HT-29 (cell line): ENCODE measurements at regions not wholly inside any gene's neighbourhood (a gene's known extent, or its start where the extent isn't known, plus 50 kb on each side); places are given as distances from the start of the nearest gene placed in this dataset.
"Not testable (repeated sequence)": the region's sequence is repeated elsewhere in the genome, so short reads cannot be mapped to it uniquely, and the experiment has no call there.

Source experiments
- DNase-seq: peaks from one replicate; pipeline ENCODE4 v3.0.0-alpha.2; 2015; ENCODE audit warnings: low spot score

GRCh38 chr16:16877061-16877460 is 498.1 kb downstream of the NPIPA7 start:
- no peak for DNase-seq

GRCh38 chr16:16879567-16880251 is 500.8 kb downstream of the NPIPA7 start:
- DNase-seq = no peak

GRCh38 chr16:16881814-16882213 is 502.9 kb downstream of the NPIPA7 start:
- DNase-seq = no peak

GRCh38 chr16:16882766-16883165 is 503.8 kb downstream of the NPIPA7 start:
- no peak for DNase-seq

- no peak for DNase-seq
Observed at GRCh38 chr16:16884451-16884850, 505.5 kb downstream of the NPIPA7 start.

GRCh38 chr16:16887193-16887592 is 508.3 kb downstream of the NPIPA7 start:
- DNase-seq = no peak

- DNase-seq = no peak
Observed at GRCh38 chr16:16890964-16891363, 512.0 kb downstream of the NPIPA7 start.

GRCh38 chr16:16904601-16905000 is 525.7 kb downstream of the NPIPA7 start:
- DNase-seq = no peak

- no peak for DNase-seq
Observed at GRCh38 chr16:16905850-16906249, 526.9 kb downstream of the NPIPA7 start.

GRCh38 chr16:16907089-16907488 is 528.1 kb downstream of the NPIPA7 start:
- DNase-seq = no peak

GRCh38 chr16:16908077-16908476 is 529.1 kb downstream of the NPIPA7 start:
- DNase-seq = no peak

GRCh38 chr16:16909126-16909525 is 530.2 kb downstream of the NPIPA7 start:
- DNase-seq = no peak

GRCh38 chr16:16910666-16911065 is 531.7 kb downstream of the NPIPA7 start:
- DNase-seq = no peak

GRCh38 chr16:16915771-16916170 is 536.8 kb downstream of the NPIPA7 start:
- DNase-seq = no peak

- no peak for DNase-seq
Observed at GRCh38 chr16:16917191-16917785, 538.3 kb downstream of the NPIPA7 start.

- DNase-seq = no peak
Observed at GRCh38 chr16:16923479-16923878, 544.5 kb downstream of the NPIPA7 start.

GRCh38 chr16:16924613-16925012 is 545.7 kb downstream of the NPIPA7 start:
- no peak for DNase-seq

GRCh38 chr16:16925432-16925831 is 545.3 kb downstream of the XYLT1 start:
- no peak for DNase-seq

- no peak for DNase-seq
Observed at GRCh38 chr16:16928532-16929109, 542.1 kb downstream of the XYLT1 start.

- no peak for DNase-seq
Observed at GRCh38 chr16:16930309-16931000, 540.3 kb downstream of the XYLT1 start.

GRCh38 chr16:16933861-16934260 is 536.9 kb downstream of the XYLT1 start:
- DNase-seq = no peak

- DNase-seq = no peak
Observed at GRCh38 chr16:16934660-16935059, 536.1 kb downstream of the XYLT1 start.

- not testable (repeated sequence) for DNase-seq
Observed at GRCh38 chr16:16935909-16936308, 534.9 kb downstream of the XYLT1 start.
